Astrocyte of the hippocampus (primary cell): ENCODE measurements at regions not wholly inside any gene's neighbourhood (a gene's known extent, or its start where the extent isn't known, plus 50 kb on each side); places are given as distances from the start of the nearest gene placed in this dataset.
"Not testable (repeated sequence)": the region's sequence is repeated elsewhere in the genome, so short reads cannot be mapped to it uniquely, and the experiment has no call there.

ENCODE experiments used
- DNase-seq: peaks from one replicate; pipeline ENCODE4 v3.0.0; 2011; ENCODE audit warnings: low read depth, low spot score

DNA sequence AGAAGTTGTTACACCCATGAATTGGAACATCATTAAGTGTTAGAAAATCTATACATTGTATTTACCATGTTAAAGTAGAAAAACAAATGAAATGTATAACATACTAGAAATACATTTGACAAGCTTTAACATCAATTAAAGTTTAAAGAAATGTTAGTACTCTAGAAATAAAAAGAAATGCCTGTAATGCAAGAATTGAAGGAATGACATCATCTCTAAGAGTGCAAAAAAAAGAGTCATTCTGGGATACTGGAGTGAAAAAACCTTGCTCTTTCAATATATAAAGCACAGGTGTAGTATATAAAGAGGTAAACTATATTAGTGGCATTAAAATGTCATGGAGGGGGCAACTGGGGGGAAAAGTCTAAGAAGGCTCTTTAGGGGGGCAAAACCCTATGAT lies 210.8 kb upstream of the PLD5 start:
- no peak for DNase-seq

GRCh38 chr1:242731446-242731845 lies 206.9 kb upstream of the PLD5 start:
- DNase-seq, result no peak

GRCh38 chr1:242728696-242729095 lies 204.2 kb upstream of the PLD5 start:
- DNase-seq, result no peak

DNA sequence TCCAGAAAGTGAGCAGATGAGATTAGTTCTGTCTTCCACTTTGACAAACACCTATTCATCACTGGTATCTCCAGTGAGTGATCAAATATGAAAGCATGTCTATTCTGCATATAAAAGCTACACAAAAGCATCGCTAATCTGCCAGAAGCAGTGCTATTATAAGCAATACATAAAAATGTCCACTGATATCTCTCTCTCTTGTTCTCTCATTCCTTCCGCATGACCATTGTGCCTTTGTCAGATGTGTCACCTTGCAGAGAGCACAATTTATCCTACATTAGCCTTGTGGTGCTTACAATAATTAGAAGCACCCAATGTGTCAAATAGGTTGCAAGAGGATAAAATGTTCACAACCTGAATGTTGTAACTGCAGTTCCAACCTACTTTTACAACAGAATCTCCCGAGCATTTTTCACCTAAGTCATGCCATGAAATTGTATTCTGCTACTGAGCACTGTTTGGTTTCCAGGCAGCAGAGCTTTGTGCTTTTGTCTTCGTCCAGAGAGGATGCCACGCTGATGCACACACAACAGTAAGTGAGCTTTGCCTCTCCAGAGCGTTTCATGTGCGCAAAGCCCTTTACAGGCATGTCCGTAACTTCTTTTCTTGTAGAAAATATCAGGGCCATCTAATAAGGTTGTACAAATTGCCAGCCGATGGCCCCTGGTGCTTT lies 198.7 kb upstream of the PLD5 start:
- DNase-seq, result no peak

DNA sequence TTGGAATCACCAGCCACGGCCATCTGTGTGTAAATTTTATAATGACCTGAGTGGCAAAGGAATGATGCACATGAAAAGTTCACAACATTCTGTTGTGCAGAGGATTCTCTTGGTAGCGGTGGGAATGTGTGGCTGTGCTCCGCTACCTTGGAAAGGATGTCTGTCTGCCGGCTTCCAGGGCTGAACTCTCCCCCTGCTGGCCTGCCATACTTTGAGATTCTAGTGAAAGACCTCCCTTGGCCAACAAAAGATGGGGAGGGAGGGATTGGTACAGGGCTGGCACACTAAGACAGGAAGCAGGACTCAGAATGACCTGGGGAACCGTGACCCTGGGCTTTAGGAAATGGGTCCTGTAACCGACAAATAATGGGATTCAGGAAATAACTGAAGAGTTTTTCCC lies 194.5 kb upstream of the PLD5 start:
- no peak for DNase-seq

DNA sequence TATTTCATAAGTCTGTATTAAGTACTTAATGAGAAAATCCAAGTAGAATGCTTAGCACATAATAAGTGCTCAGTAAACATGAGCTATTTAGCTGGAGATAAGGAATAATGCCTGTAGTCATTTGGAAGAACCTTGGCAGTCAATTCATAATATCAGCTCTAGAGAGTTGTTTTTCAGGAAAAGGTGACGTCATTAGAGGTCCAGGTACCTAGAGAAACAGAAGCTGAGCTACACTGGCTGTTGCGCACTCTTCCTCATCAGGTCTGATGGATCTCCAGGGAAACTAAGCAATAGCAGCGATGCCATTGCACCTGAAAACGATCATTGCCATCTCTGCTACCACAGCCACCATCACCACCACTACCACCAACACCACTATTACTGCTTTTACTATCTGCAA lies 187.8 kb upstream of the PLD5 start:
- no peak for DNase-seq

DNA sequence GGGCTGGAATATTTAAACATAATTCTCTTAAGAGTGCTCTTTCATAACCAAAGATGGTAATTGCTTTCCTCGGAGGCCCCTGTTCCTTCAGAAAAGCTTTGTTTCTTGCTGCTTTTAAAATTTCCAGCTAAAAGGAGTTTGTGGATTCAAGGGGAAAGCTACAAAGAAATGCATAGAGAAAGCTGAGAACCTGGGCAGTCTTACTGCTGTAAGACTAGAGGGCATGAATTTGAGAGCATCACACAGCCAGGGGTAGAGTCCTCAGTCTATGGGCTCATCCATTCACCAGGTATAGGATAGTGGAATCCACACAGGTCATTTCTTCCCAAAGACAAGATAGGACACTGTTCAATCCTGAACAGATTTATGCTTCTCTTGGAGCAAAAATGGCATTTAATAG lies 186.3 kb upstream of the PLD5 start:
- no peak for DNase-seq

DNA sequence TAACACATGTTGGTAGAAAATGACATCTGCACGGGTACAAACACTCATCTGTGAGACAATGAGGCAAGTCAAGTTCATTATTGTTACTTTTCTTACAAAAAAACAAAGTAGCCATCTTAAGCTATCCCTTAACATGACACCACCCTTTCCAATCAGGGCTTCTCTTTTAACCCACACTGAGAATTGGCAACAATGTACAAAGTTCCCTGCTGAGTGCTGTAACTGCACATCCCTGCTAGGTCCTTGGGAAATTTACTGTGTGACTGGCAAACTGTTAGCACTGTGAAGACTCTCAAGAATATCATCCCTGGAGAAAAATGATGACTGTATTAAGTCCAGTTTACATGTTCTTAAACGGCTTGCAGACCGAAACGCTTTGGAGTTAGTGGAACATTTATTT lies 185.8 kb upstream of the PLD5 start:
- no peak for DNase-seq

- no peak for DNase-seq
These were observed 179.0 kb upstream of the PLD5 start for GRCh38 chr1:242703467-242703866.

DNA sequence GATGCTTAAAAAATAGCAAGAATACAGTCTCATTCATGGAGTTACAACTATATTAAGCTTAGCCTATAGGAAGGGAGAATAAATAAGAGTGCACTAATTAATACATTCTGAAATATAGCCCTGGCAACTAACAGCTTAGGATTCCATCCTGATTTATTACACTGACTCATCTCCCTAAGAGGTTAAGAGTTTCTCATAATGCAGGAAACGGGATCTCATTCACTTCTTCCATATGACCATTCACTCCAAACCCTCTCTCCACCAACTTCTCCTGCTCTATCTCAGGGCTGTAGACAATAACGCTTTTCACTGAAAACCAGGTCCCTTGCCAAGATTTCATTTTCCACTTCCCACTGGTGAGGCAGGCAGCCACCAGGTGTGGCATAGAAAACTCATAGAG lies 168.5 kb upstream of the PLD5 start:
- DNase-seq, result no peak

GRCh38 chr1:242691610-242691945 lies 167.1 kb upstream of the PLD5 start:
- no peak for DNase-seq

GRCh38 chr1:242690849-242691609 lies 166.5 kb upstream of the PLD5 start:
- no peak for DNase-seq

GRCh38 chr1:242689378-242689777 lies 164.9 kb upstream of the PLD5 start:
- DNase-seq, result no peak

- no peak for DNase-seq
These were observed 150.6 kb upstream of the PLD5 start for GRCh38 chr1:242674951-242675645.

GRCh38 chr1:242673652-242674051 lies 149.2 kb upstream of the PLD5 start:
- no peak for DNase-seq

DNA sequence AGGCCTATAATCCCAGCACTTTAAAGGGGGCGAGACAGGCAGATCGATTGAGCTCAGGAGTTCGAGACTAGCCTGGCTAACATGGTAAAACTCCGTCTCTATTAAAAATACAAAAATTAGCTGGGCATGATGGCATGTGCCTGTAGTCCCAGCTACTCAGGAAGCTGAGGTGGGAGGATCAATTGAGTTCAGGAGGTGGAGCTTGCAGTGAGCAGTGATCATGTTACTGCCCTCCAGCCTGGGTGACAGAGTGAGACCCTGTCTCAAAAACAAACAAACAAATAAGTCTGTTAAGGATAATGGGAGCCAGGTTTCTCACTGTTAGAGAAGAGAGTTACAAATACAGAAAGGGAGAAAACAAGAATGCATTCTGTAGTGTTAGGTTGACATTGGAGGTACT lies 148.7 kb upstream of the PLD5 start:
- not testable (repeated sequence) for DNase-seq

- DNase-seq, result no peak
These were observed 145.5 kb upstream of the PLD5 start for GRCh38 chr1:242670019-242670418.

DNA sequence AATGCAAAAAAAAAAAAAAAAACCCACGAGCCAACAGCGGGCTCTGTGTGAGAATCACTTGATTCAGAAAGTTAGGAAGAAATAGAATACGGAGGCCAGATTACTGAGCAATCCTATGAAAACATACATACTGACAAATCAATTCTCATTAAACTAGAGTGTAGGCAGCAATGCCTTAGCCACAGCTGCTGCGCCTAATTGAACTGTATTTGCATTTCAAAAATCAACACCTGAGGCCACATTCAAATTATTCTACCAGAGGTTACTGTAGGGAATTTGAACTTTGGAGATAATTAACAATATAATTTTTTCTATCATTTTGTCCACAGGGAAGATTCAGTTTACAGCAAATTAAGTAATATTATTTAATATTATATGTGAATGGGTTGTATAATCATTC lies 138.4 kb upstream of the PLD5 start:
- no peak for DNase-seq

DNA sequence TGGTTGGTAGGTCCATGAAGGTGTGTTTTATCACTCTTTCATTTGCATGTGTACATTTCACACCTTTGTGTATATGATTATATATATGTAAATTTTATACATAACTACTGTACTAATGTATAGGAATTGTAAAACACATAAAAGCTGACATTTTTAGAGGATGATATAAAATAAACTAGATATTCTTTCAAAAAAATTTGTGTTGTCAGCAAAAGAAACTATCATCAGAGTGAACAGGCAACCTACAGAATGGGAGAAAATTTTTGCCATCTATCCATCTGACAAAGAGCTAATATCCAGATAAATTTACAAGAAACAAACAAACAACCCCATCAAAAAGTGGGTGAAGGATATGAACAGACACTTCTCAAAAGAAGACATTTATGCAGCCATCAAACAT lies 129.3 kb upstream of the PLD5 start:
- not testable (repeated sequence) for DNase-seq

DNA sequence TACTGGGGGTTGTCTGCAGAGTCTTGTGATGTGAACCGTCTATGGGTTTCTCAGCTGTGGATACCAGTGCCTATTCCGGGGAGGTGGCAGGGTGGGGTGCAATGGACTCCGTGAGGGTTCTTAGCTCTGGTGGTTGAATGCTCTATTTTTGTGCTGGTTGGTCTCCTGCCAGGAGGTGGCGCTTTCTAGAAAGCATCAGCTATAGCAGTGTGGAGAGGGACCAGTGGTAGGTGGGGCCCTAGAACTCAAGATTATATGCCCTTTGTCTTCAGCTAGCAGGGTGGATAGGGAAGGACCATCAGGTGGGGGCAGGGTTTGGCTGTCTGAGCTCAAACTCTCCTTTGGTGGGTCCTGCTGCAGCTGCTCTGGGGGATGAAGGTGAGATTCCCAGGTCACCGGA lies 127.3 kb upstream of the PLD5 start:
- DNase-seq, result peak; percentile 2

- no peak for DNase-seq
These were observed 117.0 kb upstream of the PLD5 start for GRCh38 chr1:242641461-242641860.

DNA sequence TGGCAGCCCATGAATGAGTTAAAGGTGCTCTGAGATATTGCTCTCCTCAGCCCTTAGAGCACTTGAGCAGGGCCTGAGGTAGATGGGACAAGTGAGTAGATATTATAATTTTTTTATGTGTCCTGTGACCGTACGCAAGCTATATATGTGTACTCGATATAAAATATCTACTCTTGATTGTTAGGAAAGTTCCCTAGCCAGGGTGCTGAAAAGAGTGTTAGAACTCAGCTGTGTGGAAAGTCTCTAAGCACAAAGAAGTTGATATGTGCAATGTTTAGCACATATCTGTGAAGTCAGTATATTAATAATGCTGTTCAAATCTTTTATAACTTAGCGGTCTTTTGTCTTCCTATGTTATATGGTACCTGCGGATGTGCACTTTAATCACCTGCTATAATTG lies 114.6 kb upstream of the PLD5 start:
- DNase-seq, result no peak

DNA sequence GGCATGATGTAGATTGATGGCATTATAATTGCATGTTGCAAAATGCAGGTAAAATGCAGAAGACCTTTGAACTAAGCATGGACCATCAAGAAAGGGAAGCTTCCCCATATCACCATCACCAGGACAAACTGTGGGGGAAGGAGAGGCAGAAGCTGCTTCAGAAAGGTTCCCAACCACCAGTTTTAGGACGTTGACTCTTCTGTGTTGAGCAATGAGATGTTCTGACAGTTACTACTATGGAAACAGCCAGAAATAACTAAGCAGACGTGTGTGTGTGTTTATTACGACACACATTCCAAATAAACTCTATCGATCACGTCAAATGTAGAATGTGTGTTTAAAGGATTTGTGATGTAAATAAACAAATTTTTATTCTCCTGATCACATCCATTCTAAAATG lies 110.2 kb upstream of the PLD5 start:
- no peak for DNase-seq
